ENCODE measurements at regions not wholly inside any gene's neighbourhood (a gene's known extent, or its start where the extent isn't known, plus 50 kb on each side); places are given as distances from the start of the nearest gene placed in this dataset.

- TF ChIP-seq CTCF (IDR thresholded peaks at IDR 0.05): no peak
- TF ChIP-seq POLR2A (IDR thresholded peaks at IDR 0.05): no peak
Measured at GRCh38 chr2:18237298-18237697, 323.2 kb downstream of the RDH14 start.
